SIG-M5 (cell line): ENCODE measurements at regions not wholly inside any gene's neighbourhood (a gene's known extent, or its start where the extent isn't known, plus 50 kb on each side); places are given as distances from the start of the nearest gene placed in this dataset.
"Not testable (repeated sequence)": the region's sequence is repeated elsewhere in the genome, so short reads cannot be mapped to it uniquely, and the experiment has no call there.

Source experiments
- DNase-seq: peaks from one replicate; lab custom pipeline; 2025; lab: John Stamatoyannopoulos, UW

GRCh38 chr5:54884195-54884536 is 101.2 kb downstream of the ESM1 start:
- DNase-seq: no peak

- no peak for DNase-seq
Observed at GRCh38 chr5:54883374-54884194, 101.8 kb downstream of the ESM1 start.

- DNase-seq: no peak
Observed at GRCh38 chr5:54882841-54883240, 102.6 kb downstream of the ESM1 start.

- no peak for DNase-seq
Observed at GRCh38 chr5:54882101-54882500, 103.3 kb downstream of the ESM1 start.

GRCh38 chr5:54881286-54882005 is 103.9 kb downstream of the ESM1 start:
- no peak for DNase-seq

- no peak for DNase-seq
Observed at GRCh38 chr5:54876976-54877375, 108.4 kb downstream of the ESM1 start.

- no peak for DNase-seq
Observed at GRCh38 chr5:54876556-54876955, 108.8 kb downstream of the ESM1 start.

GRCh38 chr5:54874337-54875021 is 110.9 kb downstream of the ESM1 start:
- no peak for DNase-seq

GRCh38 chr5:54873691-54874090 is 111.7 kb downstream of the ESM1 start:
- no peak for DNase-seq

- DNase-seq: no peak
Observed at GRCh38 chr5:54872810-54873209, 112.6 kb downstream of the ESM1 start.

- DNase-seq: no peak
Observed at GRCh38 chr5:54870271-54870670, 115.1 kb downstream of the ESM1 start.

- DNase-seq: no peak
Observed at GRCh38 chr5:54869691-54870090, 115.7 kb downstream of the ESM1 start.

GRCh38 chr5:54868511-54869483 is 116.6 kb downstream of the ESM1 start:
- no peak for DNase-seq

GRCh38 chr5:54867310-54867944 is 118.0 kb downstream of the ESM1 start:
- DNase-seq: no peak

GRCh38 chr5:54864911-54865515 is 120.4 kb downstream of the ESM1 start:
- not testable (repeated sequence) for DNase-seq

GRCh38 chr5:54862036-54862435 is 123.4 kb downstream of the ESM1 start:
- DNase-seq: no peak

- DNase-seq: no peak
Observed at GRCh38 chr5:54861212-54861894, 124.0 kb downstream of the ESM1 start.

GRCh38 chr5:54860321-54860720 is 125.1 kb downstream of the ESM1 start:
- DNase-seq: no peak

- DNase-seq: no peak
Observed at GRCh38 chr5:54859316-54859715, 126.1 kb downstream of the ESM1 start.

- DNase-seq: no peak
Observed at GRCh38 chr5:54854883-54855581, 130.4 kb downstream of the ESM1 start.
